ENCODE measurements at regions not wholly inside any gene's neighbourhood (a gene's known extent, or its start where the extent isn't known, plus 50 kb on each side); places are given as distances from the start of the nearest gene placed in this dataset.

DNA sequence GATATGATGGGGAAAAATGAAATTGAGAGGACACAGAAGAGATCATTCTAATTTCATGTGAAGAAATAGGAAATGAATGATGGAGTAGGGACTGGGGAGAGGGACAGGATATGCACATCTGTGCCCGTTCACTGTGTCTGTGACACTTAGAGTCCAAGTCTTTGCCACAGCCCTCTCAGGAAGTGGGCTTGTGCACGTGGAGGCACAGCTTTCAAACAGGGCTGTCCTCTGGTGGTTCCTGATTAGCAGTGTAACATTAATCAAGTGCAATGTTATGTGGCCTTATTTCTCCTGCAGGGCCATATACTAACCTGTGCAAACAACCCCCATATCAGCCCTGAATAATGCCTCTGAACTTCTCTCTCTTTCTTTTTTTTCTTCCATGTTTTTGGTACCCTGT is 312.2 kb upstream of the FAM98A start (continued):
- TF ChIP-seq SIRT6 (IDR thresholded peaks at IDR 0.05; ENCODE audit: low read length) (no peak), RBBP5 (IDR thresholded peaks at IDR 0.05; ENCODE audit: borderline replicate concordance, low read depth, low read length) (no peak), RXRA (IDR thresholded peaks at IDR 0.05; ENCODE audit: insufficient read depth, low read depth, low read length) (no peak), HDAC2 (IDR thresholded peaks at IDR 0.05; ENCODE audit: borderline replicate concordance in 1 of 2, low read depth in 2 of 2, low read length in 2 of 2) (no peak), JUND (IDR thresholded peaks at IDR 0.05; ENCODE audit: low read length) (no peak), TAF1 (IDR thresholded peaks at IDR 0.05; ENCODE audit: low read depth, low read length) (no peak), CBX8 (IDR thresholded peaks at IDR 0.05; ENCODE audit: borderline replicate concordance, low read depth, low read length) (no peak)

Measured in H1 (cell line).